Spleen (tissue), 11 donors: ENCODE measurements at regions not wholly inside any gene's neighbourhood (a gene's known extent, or its start where the extent isn't known, plus 50 kb on each side); places are given as distances from the start of the nearest gene placed in this dataset.

ENCODE experiments used
- DNase-seq: peaks from one replicate; pipeline ENCODE4 v3.0.0-alpha.2; 2020
- H3K27ac ChIP-seq, 8 donors: fragments of 200-600 bp; sonication (generic) in 7 of 8; 1 replicate in 4 of 8; 2 replicates in 4 of 8; pipeline versions ENCODE4 v1.5.0 to v1.8.0; 2016 to 2021; ENCODE audit warnings: inconsistent platforms in 4 of 8, mild to moderate bottlenecking in 4 of 8, moderate library complexity in 1 of 8
- H3K27me3 ChIP-seq, 7 donors: fragments of 200-600 bp; sonication (generic) in 6 of 7; replicated peaks in 1 of 7; 1 replicate in 4 of 7; 2 replicates in 3 of 7; pipeline versions ENCODE4 v1.5.0 to v1.8.0; 2016 to 2021; ENCODE audit warnings: inconsistent platforms in 3 of 7, mild to moderate bottlenecking in 1 of 7
- H3K36me3 ChIP-seq, 6 donors: fragments of 200-600 bp; sonication (generic) in 5 of 6; 1 replicate in 4 of 6; 2 replicates in 2 of 6; pipeline versions ENCODE4 v1.5.0 to v1.8.0; 2016 to 2021; ENCODE audit warnings: inconsistent platforms in 2 of 6
- H3K4me1 ChIP-seq, 6 donors: fragments of 200-600 bp; sonication (generic) in 5 of 6; 1 replicate in 3 of 6; 2 replicates in 3 of 6; pipeline versions ENCODE4 v1.5.0 to v1.8.0; 2016 to 2021; ENCODE audit warnings: inconsistent platforms in 3 of 6
- H3K4me3 ChIP-seq, 8 donors: fragments of 200-600 bp; sonication (generic) in 7 of 8; 1 replicate in 4 of 8; 2 replicates in 4 of 8; pipeline versions ENCODE4 v1.5.0 to v1.8.0; 2016 to 2021; ENCODE audit warnings: inconsistent platforms in 4 of 8, mild to moderate bottlenecking in 4 of 8, moderate library complexity in 2 of 8
- H3K9me3 ChIP-seq, 8 donors: fragments of 200-600 bp; sonication (generic) in 7 of 8; 1 replicate in 4 of 8; 2 replicates in 4 of 8; pipeline versions ENCODE4 v1.5.0 to v1.8.0; 2016 to 2021; ENCODE audit warnings: inconsistent platforms in 4 of 8
- POLR2A ChIP-seq, 3 donors: fragments of 450-650 bp; IDR thresholded peaks; one replicate each; pipeline ENCODE4 v1.5.1; 2017; ENCODE audit warnings: antibody characterized with exemption in 3 of 3, mild to moderate bottlenecking in 1 of 3
- POLR2AphosphoS5 ChIP-seq, 3 donors: sonication (generic); formaldehyde crosslinking; IDR thresholded peaks; one replicate each; pipeline ENCODE4 v1.5.1; 2017; ENCODE audit warnings: antibody characterized with exemption in 3 of 3
- WGBS, 5 donors: extraction: QIAGEN DNeasy Blood & Tissue Kit in 3 of 5; methylation state at CpG; one replicate each; pipeline versions ENCODE4 v1.1.5 to v1.1.7; 2013 to 2018; 5-methylcytosine and 5-hydroxymethylcytosine counted together
- intact Hi-C: fragments of 100-400 bp; cut with DNase I; formaldehyde crosslinking; loops from one replicate; pipeline ENCODE4 v1.15.0; 2023; ENCODE audit warnings: low total_unique reads
- TF ChIP-seq, protein P1 (sequence below), 11 experiments: fragments of 200-600 bp in 7 of 11; fragments of 450-650 bp in 4 of 11; sonication (generic) in 4 of 11; IDR thresholded peaks in 8 of 11; conservative IDR thresholded peaks in 3 of 11; 1 replicate in 7 of 11; 2 replicates in 4 of 11; pipeline versions ENCODE4 v1.4.0 to v1.8.0; 2016 to 2021; ENCODE audit warnings: antibody characterized with exemption in 11 of 11, inconsistent platforms in 4 of 11, mild to moderate bottlenecking in 1 of 11
- donor health status: healthy with polysubstance abuse.
- donor health status: DM: no; HTN: no; CAD: no; lungs with moderate emphysema.
- donor health status: DM: no; HTN: no; CAD: no.
- donor health status: Bipolar disorder and iron deficiency.
- donor health status: healthy.
- donor health status: DM: no; HTN: no; CAD: no.
- donor health status: DM: yes; HTN: yes; CAD: no.

DNA sequence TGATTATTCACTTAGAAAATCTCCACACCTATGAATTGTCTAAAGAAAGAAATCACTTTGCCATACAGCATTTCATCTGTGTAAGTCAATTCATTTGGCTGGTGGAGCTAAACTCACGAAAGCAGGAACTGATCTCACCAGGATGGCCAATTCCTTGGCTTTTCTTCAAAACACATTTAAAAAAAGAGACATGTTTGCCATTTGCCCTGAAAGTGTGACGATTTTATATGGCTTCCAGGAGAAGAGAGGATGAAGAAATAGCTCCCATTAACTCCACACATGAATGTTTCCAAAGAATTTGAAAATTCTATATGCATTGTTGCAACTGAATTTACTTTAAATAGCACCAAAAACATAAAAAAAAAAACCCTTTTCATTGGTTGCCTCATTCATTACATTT lies 334.7 kb downstream of the DMRT2 start:
- no peaks in the 10 kb centered on the region for H3K36me3 ChIP-seq
- intact Hi-C loops = no loop called here
- WGBS, 5 donors = 48 to 63% (median 59%) methylated on average over 2 of the region's 2 CpGs

DNA sequence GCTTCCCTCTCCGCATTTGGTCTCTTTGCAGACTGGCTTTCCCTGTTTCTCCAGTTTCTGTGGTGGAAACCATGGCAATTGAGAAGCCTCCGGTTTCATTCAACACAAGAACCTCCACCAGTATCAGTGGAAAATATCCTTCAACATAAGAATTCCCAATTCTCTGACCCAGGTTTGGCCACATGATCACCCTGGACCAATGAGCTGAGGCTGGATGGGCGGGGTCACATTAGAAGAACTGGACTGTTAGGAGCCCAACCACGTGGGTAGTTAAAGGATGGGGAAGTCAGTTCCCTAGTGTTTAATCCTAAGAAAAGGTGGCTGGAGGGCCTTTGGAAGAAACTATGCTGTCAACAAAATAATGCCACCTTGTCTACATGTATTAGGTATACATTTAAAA lies 336.3 kb downstream of the DMRT2 start:
- no peak for DNase-seq
- Histone ChIP-seq H3K4me3 (no peak overlapping the region), H3K4me1 (no peaks in the 10 kb centered on the region), H3K9me3 (no peaks in the 10 kb centered on the region), H3K27ac (no peak overlapping the region), H3K27me3 (no peaks in the 10 kb centered on the region), H3K36me3 (no peaks in the 10 kb centered on the region)
- TF ChIP-seq, protein P1, sequence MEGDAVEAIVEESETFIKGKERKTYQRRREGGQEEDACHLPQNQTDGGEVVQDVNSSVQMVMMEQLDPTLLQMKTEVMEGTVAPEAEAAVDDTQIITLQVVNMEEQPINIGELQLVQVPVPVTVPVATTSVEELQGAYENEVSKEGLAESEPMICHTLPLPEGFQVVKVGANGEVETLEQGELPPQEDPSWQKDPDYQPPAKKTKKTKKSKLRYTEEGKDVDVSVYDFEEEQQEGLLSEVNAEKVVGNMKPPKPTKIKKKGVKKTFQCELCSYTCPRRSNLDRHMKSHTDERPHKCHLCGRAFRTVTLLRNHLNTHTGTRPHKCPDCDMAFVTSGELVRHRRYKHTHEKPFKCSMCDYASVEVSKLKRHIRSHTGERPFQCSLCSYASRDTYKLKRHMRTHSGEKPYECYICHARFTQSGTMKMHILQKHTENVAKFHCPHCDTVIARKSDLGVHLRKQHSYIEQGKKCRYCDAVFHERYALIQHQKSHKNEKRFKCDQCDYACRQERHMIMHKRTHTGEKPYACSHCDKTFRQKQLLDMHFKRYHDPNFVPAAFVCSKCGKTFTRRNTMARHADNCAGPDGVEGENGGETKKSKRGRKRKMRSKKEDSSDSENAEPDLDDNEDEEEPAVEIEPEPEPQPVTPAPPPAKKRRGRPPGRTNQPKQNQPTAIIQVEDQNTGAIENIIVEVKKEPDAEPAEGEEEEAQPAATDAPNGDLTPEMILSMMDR (IDR thresholded peaks at IDR 0.05 in 8 of 11, conservative IDR thresholded peaks at IDR 0.05 in 3 of 11) = no peak
- no peak for TF ChIP-seq POLR2A (IDR thresholded peaks at IDR 0.05)
- no peak for TF ChIP-seq POLR2AphosphoS5 (IDR thresholded peaks at IDR 0.05)
- intact Hi-C loops = no loop called here
- 59 to 72% (median 67%) methylated on average over 4 of the region's 4 CpGs for WGBS, 5 donors

More for the DNA sequence above, 334.7 kb downstream of the DMRT2 start:
- Histone ChIP-seq H3K4me1 (no peaks in the 10 kb centered on the region), H3K4me3 (no peak overlapping the region), H3K9me3 (no peaks in the 10 kb centered on the region), H3K27me3 (no peaks in the 10 kb centered on the region), H3K27ac (no peak overlapping the region)
- no peak for DNase-seq
- TF ChIP-seq POLR2AphosphoS5 (IDR thresholded peaks at IDR 0.05) = no peak
- TF ChIP-seq, protein P1 (IDR thresholded peaks at IDR 0.05 in 8 of 11, conservative IDR thresholded peaks at IDR 0.05 in 3 of 11) = no peak
- TF ChIP-seq POLR2A (IDR thresholded peaks at IDR 0.05) = no peak

DNA sequence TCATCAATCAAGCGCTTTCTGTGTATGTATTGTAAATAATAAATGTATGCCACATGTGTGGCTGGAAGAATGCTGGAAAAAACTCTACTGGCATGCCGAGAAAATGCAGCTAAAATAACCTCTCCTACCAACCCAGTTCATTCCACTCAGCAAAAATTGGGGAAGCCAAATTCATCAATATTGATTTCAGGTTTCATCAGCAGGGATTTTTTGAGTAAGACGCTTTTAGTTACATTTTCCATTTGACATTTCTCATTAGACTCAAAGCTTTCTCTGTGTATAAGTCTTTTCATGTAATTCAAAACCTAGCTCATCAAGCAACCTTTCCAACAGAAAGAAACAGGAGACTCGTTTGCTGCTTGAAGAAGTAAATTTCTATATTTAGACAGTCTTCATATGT lies 338.1 kb downstream of the DMRT2 start:
- H3K9me3 ChIP-seq = no peaks in the 10 kb centered on the region
- intact Hi-C loops = no loop called here
- TF ChIP-seq POLR2AphosphoS5 (IDR thresholded peaks at IDR 0.05) = no peak
- no peak for TF ChIP-seq POLR2A (IDR thresholded peaks at IDR 0.05)
- TF ChIP-seq, protein P1 (IDR thresholded peaks at IDR 0.05 in 8 of 11, conservative IDR thresholded peaks at IDR 0.05 in 3 of 11) = no peak
- no peak overlapping the region for H3K27ac ChIP-seq
- peaks cover 0 to 5% (median 0%) of the 10 kb centered on the region in 7 donors for H3K27me3 ChIP-seq
- no peaks in the 10 kb centered on the region for H3K4me1 ChIP-seq
- no peak for DNase-seq
- no peaks in the 10 kb centered on the region for H3K36me3 ChIP-seq
- no peak overlapping the region for H3K4me3 ChIP-seq
- 65 to 80% (median 67%) methylated on average over 4 of the region's 4 CpGs for WGBS, 5 donors

- TF ChIP-seq POLR2A (IDR thresholded peaks at IDR 0.05) = no peak
- TF ChIP-seq POLR2AphosphoS5 (IDR thresholded peaks at IDR 0.05) = no peak
- TF ChIP-seq, protein P1 (IDR thresholded peaks at IDR 0.05 in 8 of 11, conservative IDR thresholded peaks at IDR 0.05 in 3 of 11) = no peak
- Histone ChIP-seq H3K36me3 (no peaks in the 10 kb centered on the region), H3K9me3 (peaks cover 0 to 13% (median 3%) of the 10 kb centered on the region in 8 donors), H3K4me3 (no peak overlapping the region), H3K27me3 (no peaks in the 10 kb centered on the region), H3K27ac (no peak overlapping the region), H3K4me1 (no peaks in the 10 kb centered on the region)
- intact Hi-C loops = no loop called here
- DNase-seq = no peak
- 30 to 51% (median 34%) methylated on average over 5 of the region's 5 CpGs for WGBS, 5 donors
Observed at GRCh38 chr9:1400983-1401382, 350.8 kb downstream of the DMRT2 start.
